OCI-LY3 (cell line): ENCODE measurements at regions not wholly inside any gene's neighbourhood (a gene's known extent, or its start where the extent isn't known, plus 50 kb on each side); places are given as distances from the start of the nearest gene placed in this dataset.

Source experiments
- CTCF ChIP-seq: fragments of 200-600, 300-600 bp; sonication (generic); IDR thresholded peaks from 2 replicates; pipeline ENCODE4 v1.5.1; 2014; ENCODE audit warnings: antibody characterized with exemption, low read length, low read depth
- EZH2phosphoT487 ChIP-seq: fragments of 200-600 bp; shearing (Covaris generic); IDR thresholded peaks from 2 replicates; pipeline ENCODE4 v1.6.1; 2018; ENCODE audit warnings: antibody characterized with exemption, mixed run types, low read depth

GRCh38 chr3:25174251-25174650 lies 253.8 kb upstream of the RARB start:
- TF ChIP-seq CTCF (no peak), EZH2phosphoT487 (no peak)
